ENCODE measurements at regions not wholly inside any gene's neighbourhood (a gene's known extent, or its start where the extent isn't known, plus 50 kb on each side); places are given as distances from the start of the nearest gene placed in this dataset.

GRCh38 chr12:25004447-25004846 is 55.5 kb upstream of the BCAT1 start:
- no peak overlapping the region for H3K27ac ChIP-seq (ENCODE audit: low read length)
- no peak overlapping the region for H3K4me3 ChIP-seq (ENCODE audit: low read depth in 1 of 2, low read length in 2 of 2)
- H3K36me3 ChIP-seq (ENCODE audit: control insufficient read depth in 1 of 2, insufficient read depth in 2 of 2, low read length in 2 of 2): no peaks in the 10 kb centered on the region
- H3K9me3 ChIP-seq (ENCODE audit: control insufficient read depth in 1 of 2, low read length in 2 of 2): no peaks in the 10 kb centered on the region
- no peaks in the 10 kb centered on the region for H3K4me1 ChIP-seq (ENCODE audit: control insufficient read depth in 1 of 2, insufficient read depth in 2 of 2, low read length in 2 of 2)
- H3K27me3 ChIP-seq (ENCODE audit: low read depth, low read length): no peaks in the 10 kb centered on the region

GRCh38 chr12:25001311-25001710 is 52.4 kb upstream of the BCAT1 start:
- H3K9me3 ChIP-seq (ENCODE audit: control insufficient read depth in 1 of 2, low read length in 2 of 2): no peaks in the 10 kb centered on the region
- peaks cover 0 to 11% of the 10 kb centered on the region in 2 donors for H3K4me1 ChIP-seq (ENCODE audit: control insufficient read depth in 1 of 2, insufficient read depth in 2 of 2, low read length in 2 of 2)
- no peaks in the 10 kb centered on the region for H3K27me3 ChIP-seq (ENCODE audit: low read depth, low read length)
- H3K36me3 ChIP-seq (ENCODE audit: control insufficient read depth in 1 of 2, insufficient read depth in 2 of 2, low read length in 2 of 2): no peaks in the 10 kb centered on the region
- no peak overlapping the region for H3K27ac ChIP-seq (ENCODE audit: low read length)
- H3K4me3 ChIP-seq (ENCODE audit: low read depth in 1 of 2, low read length in 2 of 2): no peak overlapping the region

Data from muscle layer of duodenum (tissue), 2 donors.